BE2C (cell line): ENCODE measurements at regions not wholly inside any gene's neighbourhood (a gene's known extent, or its start where the extent isn't known, plus 50 kb on each side); places are given as distances from the start of the nearest gene placed in this dataset.

Experiments used
- DNase-seq: peaks from one replicate; pipeline ENCODE4 v3.0.0-alpha.2; 2020
- H3K27me3 ChIP-seq: fragments of 250-450 bp; sonication (Bioruptor Pico); 2 replicates; pipeline ENCODE4 v1.5.1; 2020; ENCODE audit warnings: mild to moderate bottlenecking
- H3K36me3 ChIP-seq: fragments of 250-450 bp; sonication (Bioruptor Pico); 2 replicates; pipeline ENCODE4 v1.5.1; 2020; ENCODE audit warnings: mild to moderate bottlenecking
- H3K4me1 ChIP-seq: fragments of 250-450 bp; sonication (Bioruptor Pico); 2 replicates; pipeline ENCODE4 v1.5.1; 2020
- H3K4me3 ChIP-seq: 2 replicates; pipeline ENCODE4 v1.5.1; 2011; ENCODE audit warnings: low read depth, low read length
- H3K9me3 ChIP-seq: fragments of 250-450 bp; sonication (Bioruptor Pico); 2 replicates; pipeline ENCODE4 v1.5.1; 2020
- TF ChIP-seq, protein P1 (sequence below): IDR thresholded peaks from 2 replicates; pipeline ENCODE4 v1.5.1; 2012; ENCODE audit warnings: mild to moderate bottlenecking, low read depth, low read length

DNA sequence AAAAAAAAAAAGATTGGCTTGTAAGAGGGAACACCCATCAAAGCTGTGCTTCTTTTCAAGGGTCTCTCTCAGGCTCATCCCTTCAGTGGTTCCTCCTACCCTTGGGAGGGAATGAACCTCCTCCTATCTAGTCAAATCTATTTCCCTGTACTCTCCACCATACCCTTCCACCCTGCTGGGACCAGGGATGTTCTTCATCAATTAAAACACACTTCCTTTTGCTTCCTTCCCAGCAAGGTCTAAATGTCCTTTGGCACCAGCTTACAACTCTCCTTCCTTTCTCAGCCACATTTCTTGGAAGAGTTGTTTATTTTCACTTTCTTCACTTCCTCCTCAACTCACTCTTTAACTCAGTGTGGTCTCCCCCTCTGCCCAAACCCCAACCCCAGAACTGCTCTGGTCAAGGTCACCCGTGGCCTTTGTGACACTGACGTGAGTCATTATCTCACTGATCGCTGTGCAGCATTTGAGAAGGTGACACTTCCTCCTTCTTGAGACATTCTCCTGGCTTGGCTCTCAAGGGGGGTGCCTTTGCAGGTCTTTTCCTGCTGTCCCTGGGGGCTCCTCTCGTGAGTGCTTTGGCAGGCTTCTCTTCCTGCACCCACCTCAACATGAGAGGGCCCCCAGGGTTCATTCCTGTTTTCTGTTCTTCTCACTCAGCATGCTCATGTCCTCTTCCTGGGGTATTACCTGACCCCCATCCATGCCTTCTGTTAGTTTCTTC lies 210.5 kb upstream of the TLE3 start:
- H3K4me3 ChIP-seq, result no peak overlapping the region
- TF ChIP-seq, protein P1, sequence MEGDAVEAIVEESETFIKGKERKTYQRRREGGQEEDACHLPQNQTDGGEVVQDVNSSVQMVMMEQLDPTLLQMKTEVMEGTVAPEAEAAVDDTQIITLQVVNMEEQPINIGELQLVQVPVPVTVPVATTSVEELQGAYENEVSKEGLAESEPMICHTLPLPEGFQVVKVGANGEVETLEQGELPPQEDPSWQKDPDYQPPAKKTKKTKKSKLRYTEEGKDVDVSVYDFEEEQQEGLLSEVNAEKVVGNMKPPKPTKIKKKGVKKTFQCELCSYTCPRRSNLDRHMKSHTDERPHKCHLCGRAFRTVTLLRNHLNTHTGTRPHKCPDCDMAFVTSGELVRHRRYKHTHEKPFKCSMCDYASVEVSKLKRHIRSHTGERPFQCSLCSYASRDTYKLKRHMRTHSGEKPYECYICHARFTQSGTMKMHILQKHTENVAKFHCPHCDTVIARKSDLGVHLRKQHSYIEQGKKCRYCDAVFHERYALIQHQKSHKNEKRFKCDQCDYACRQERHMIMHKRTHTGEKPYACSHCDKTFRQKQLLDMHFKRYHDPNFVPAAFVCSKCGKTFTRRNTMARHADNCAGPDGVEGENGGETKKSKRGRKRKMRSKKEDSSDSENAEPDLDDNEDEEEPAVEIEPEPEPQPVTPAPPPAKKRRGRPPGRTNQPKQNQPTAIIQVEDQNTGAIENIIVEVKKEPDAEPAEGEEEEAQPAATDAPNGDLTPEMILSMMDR, result no peak
- H3K27me3 ChIP-seq, result no peaks in the 10 kb centered on the region
- H3K9me3 ChIP-seq, result no peaks in the 10 kb centered on the region
- DNase-seq, result no peak
- peaks cover 13% of the 10 kb centered on the region for H3K4me1 ChIP-seq
- H3K36me3 ChIP-seq, result no peaks in the 10 kb centered on the region

DNA sequence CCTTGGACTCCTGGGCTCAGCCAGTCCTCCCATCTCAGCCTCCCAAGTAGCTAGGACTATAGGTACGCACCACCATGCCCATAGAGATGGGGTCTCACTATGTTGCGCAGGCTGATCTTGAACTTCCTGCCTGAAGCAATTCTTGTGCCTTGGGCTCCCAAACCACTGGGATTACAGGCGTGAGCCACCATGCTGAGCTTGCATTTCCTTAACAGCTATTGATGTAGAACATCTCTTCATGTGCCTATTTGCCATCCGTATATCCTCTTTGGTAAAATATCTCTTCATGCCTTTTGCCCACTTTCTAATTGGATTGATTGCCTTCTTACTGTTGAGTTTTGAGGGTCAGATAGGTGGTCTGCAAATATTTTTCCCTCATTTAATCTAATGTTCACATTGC lies 208.9 kb upstream of the TLE3 start:
- Histone ChIP-seq H3K4me3 (no peak overlapping the region), H3K4me1 (peaks cover 13% of the 10 kb centered on the region), H3K27me3 (no peaks in the 10 kb centered on the region), H3K36me3 (no peaks in the 10 kb centered on the region), H3K9me3 (no peaks in the 10 kb centered on the region)
- TF ChIP-seq, protein P1, result no peak
- no peak for DNase-seq

DNA sequence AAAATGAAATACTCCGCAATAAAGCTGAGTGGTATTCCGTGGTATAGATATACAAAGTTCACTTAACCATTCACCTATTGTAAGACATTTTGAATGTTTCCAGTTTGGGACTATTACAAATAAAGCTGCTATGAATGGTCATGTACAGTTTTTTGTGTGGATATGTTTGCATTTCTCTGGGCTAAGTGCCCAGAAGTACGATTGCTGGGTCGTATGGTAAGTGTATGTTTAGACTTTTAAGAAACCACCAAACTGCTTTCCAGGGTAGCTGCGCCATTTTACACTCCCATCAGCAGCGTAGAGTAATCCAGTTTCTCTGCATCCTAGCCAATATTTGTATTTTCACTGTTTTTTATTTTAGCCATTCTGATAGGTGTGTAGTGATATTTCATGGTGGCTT lies 208.4 kb upstream of the TLE3 start:
- TF ChIP-seq, protein P1, result no peak
- DNase-seq, result no peak
- Histone ChIP-seq H3K27me3 (no peaks in the 10 kb centered on the region), H3K9me3 (no peaks in the 10 kb centered on the region), H3K4me1 (peaks cover 13% of the 10 kb centered on the region), H3K4me3 (no peak overlapping the region), H3K36me3 (no peaks in the 10 kb centered on the region)

DNA sequence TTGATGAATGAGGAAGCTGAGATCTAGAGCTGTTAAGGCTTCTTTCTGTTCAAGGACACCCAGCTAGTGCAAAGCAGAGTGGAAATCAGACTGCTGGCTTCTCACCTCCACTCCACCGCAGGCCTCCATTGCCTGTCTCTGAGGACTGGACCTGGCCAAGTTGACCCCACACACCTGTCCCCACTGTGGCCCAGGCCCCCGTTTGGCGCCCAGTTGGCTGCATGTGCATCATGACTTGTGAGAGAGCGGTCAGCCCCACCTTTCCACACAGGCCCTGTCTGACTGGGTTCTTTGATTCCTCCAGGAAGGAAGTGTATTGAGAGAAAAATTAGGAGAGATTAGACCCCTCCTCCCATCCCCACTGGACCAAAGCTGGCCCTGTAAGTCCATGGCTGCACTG lies 206.3 kb upstream of the TLE3 start:
- Histone ChIP-seq H3K9me3 (no peaks in the 10 kb centered on the region), H3K27me3 (no peaks in the 10 kb centered on the region), H3K4me1 (peaks cover 10% of the 10 kb centered on the region), H3K36me3 (no peaks in the 10 kb centered on the region), H3K4me3 (no peak overlapping the region)
- no peak for DNase-seq
- TF ChIP-seq, protein P1, result no peak

DNA sequence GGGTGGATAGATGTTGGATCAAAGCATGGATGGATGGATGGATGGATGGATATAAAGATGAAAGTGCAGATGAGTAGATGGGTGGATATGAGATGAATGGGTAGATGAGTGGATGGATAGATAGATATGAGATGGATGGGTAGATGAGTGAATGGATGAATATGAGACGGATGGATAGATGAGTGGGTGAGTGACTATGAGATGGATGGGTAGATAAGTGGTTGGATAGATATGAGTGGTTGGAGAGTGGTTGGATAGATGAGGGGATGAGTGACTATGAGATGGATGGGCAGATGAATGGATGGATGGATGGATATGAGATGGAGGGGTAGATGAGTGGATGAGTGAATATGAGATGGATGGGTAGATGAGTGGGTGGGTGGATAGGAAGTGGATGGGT lies 204.6 kb upstream of the TLE3 start:
- no peak for DNase-seq
- TF ChIP-seq, protein P1, result no peak
- H3K9me3 ChIP-seq, result no peaks in the 10 kb centered on the region
- H3K4me1 ChIP-seq, result no peaks in the 10 kb centered on the region
- H3K27me3 ChIP-seq, result no peaks in the 10 kb centered on the region
- no peak overlapping the region for H3K4me3 ChIP-seq
- H3K36me3 ChIP-seq, result no peaks in the 10 kb centered on the region

DNA sequence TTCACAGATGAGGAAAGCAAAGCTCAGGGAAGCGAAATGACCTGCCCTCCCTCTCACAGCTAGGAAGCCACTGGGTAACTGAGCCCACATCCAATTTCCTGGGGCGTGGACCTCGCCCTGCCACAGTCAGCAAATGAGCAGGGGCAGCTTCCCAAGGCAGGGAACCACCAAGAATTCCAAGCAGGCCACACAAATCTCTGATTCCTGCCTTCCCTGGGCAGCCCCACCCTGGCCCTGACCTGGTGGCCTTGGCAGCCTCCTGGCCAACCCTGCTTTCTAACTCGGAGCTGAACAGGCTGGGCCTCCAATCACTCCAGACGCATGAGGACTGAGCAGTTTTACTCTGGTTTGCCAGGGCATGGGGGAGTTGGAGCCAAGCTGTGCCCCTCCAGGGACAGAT lies 203.7 kb upstream of the TLE3 start:
- TF ChIP-seq, protein P1, result no peak
- Histone ChIP-seq H3K9me3 (no peaks in the 10 kb centered on the region), H3K4me1 (peaks cover 3% of the 10 kb centered on the region; the same call in 1 of the 2 replicates), H3K27me3 (no peaks in the 10 kb centered on the region), H3K36me3 (no peaks in the 10 kb centered on the region), H3K4me3 (no peak overlapping the region)
- no peak for DNase-seq
